GM19035 (cell line): ENCODE measurements at regions not wholly inside any gene's neighbourhood (a gene's known extent, or its start where the extent isn't known, plus 50 kb on each side); places are given as distances from the start of the nearest gene placed in this dataset.
"Not testable (repeated sequence)": the region's sequence is repeated elsewhere in the genome, so short reads cannot be mapped to it uniquely, and the experiment has no call there.

Source experiments
- ATAC-seq: cut with Tn5 transposase; IDR thresholded peaks from one replicate; pipeline ENCODE4 v1.9.1; 2021; ENCODE audit not compliant: unreplicated experiment

- no peak for ATAC-seq
Measured at GRCh38 chr7:113188396-113188795, 70.0 kb upstream of the SMIM30 start.

- no peak for ATAC-seq
Measured at GRCh38 chr7:113179313-113179712, 61.0 kb upstream of the SMIM30 start.

DNA sequence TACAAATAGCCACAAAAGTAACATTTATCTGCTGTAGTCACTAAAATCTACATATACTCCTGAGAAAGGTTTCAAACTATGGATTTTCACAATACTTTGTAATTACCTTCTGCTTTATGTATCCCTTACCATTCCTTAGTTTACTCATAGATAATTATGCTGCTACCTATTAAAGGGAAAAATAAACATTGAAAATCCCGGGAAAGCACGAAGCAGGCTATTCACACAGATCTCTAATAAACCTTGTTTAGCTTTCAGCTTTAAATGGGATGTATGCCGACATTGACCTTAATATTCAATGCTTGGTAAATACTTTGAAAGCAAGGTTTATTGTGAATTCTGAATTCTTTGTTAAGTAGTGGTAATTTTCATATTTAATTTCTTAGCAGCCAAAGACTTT is 58.5 kb upstream of the SMIM30 start:
- ATAC-seq, result no peak

DNA sequence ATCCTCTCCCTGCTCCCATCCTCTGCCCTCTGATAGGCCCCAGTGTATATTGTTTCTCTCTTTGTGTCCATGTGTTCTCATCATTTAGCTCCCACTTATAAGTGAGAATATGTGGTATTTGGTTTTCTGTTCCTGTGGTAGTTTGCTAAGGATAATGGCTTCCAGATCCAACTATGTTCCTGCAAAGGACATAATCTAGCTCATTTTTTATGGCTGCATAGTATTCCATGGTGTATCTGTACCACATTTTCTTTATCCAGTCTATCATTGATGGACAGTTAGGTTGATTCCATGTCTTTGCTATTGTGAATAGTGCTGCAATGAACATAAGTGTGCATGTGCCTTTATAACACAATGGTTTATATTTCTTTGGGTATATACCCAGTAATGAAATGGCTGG is 57.8 kb upstream of the SMIM30 start:
- not testable (repeated sequence) for ATAC-seq

DNA sequence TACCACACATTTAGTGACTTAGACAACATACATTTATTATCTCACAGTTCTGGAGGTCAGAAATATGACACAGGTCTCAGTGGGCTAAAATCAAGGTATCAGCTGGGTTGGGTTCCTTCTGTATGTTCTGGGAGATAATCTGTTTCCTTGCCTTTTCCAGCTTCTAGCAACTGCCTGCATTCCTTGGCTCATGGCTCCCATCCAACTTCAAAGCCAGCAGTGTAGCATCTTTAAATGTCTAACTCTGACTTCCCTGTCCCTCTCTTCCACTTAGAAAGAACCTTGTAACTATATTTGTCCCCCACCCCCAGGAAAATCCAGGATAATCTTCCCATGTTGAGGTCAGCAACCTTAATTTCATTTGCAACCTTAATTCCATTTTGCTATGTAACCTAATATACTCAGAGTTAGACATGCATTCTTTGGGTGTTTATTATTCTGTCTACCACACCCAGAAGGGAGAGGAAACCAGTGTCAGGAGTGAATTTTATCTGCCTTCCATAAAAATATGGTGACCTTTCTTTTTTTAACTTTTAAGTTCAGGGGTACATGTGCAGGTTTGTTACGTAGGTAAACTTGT is 57.3 kb upstream of the SMIM30 start:
- ATAC-seq, result no peak

DNA sequence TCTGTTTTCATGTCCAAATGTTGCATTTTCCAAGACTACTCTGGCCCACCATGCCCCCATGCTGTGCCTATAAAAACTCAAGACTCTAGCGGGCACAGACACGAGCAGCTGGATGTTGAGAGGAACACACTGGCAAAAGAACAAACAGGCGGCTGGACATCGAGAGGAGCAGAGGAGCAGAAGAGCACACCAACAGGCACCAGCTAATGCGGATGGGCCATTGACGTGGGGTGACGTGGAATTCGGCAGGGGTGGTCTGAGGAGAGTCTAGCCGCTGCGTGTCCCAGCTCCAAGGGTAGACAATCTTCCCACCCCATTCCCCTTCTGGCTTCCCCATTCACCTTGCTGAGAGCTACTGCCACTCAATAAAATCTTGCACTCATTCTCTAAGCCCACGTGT is 54.4 kb upstream of the SMIM30 start:
- no peak for ATAC-seq

DNA sequence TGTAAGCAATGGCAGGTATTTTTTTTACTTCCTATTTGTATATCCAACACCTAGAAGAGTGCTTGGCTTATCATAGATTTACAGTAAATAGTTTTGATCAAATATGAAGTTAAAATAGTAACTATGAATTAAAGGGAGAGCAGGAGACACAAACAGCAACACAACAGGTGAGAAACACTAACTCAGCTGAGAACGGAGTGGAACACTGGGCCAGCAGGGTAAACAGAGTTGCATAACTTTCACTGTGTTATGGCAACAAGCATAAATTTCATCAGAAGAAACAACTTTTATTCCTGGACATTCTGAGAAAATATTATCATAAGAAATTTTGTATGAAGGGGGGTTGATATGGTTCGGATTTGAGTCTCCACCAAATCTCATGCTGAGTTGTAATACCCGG is 52.2 kb upstream of the SMIM30 start:
- no peak for ATAC-seq
